Mesenchymal stem cell (in vitro differentiated cells and primary cell): ENCODE measurements at regions not wholly inside any gene's neighbourhood (a gene's known extent, or its start where the extent isn't known, plus 50 kb on each side); places are given as distances from the start of the nearest gene placed in this dataset.

Experiments used
- DNase-seq: peaks from one replicate; pipeline ENCODE4 v3.0.0-alpha.2; 2013
- H2AFZ ChIP-seq: one replicate; pipeline ENCODE4 v1.6.1; 2013; ENCODE audit warnings: low read depth, mild to moderate bottlenecking, control low read depth, inconsistent platforms, low read length, moderate library complexity
- H2AK5ac ChIP-seq: 2 replicates; pipeline ENCODE4 v1.6.1; 2013; ENCODE audit warnings: low read length, moderate library complexity, mild to moderate bottlenecking, inconsistent platforms; ENCODE audit not compliant: severe bottlenecking
- H2BK120ac ChIP-seq: one replicate; pipeline ENCODE4 v1.6.1; 2013; ENCODE audit warnings: low read depth, mild to moderate bottlenecking, inconsistent platforms, low read length, moderate library complexity
- H2BK12ac ChIP-seq, 2 experiments: one replicate each; pipeline ENCODE4 v1.6.1; 2013; ENCODE audit warnings: inconsistent platforms in 2 of 2, low read length in 2 of 2, mild to moderate bottlenecking in 2 of 2, moderate library complexity in 2 of 2, control low read depth in 1 of 2
- H2BK15ac ChIP-seq: one replicate; pipeline ENCODE4 v1.6.1; 2013; ENCODE audit warnings: mild to moderate bottlenecking, low read depth, inconsistent platforms; ENCODE audit not compliant: poor library complexity, severe bottlenecking
- H2BK5ac ChIP-seq: 2 replicates; pipeline ENCODE4 v1.6.1; 2013; ENCODE audit warnings: low read depth, mild to moderate bottlenecking, low read length, control low read depth, inconsistent platforms; ENCODE audit not compliant: poor library complexity, severe bottlenecking
- H3K14ac ChIP-seq, 2 experiments: one replicate each; pipeline ENCODE4 v1.6.1; 2013; ENCODE audit warnings: inconsistent platforms in 2 of 2, low read length in 2 of 2, control low read depth in 1 of 2, mild to moderate bottlenecking in 1 of 2, moderate library complexity in 1 of 2
- H3K18ac ChIP-seq, 2 experiments: one replicate each; pipeline ENCODE4 v1.6.1; 2013; ENCODE audit warnings: inconsistent platforms in 2 of 2, low read length in 2 of 2, control low read depth in 1 of 2, low read depth in 1 of 2, mild to moderate bottlenecking in 1 of 2
- H3K23ac ChIP-seq, 2 experiments: one replicate each; pipeline ENCODE4 v1.6.1; 2013; ENCODE audit warnings: inconsistent platforms in 2 of 2, low read length in 2 of 2, mild to moderate bottlenecking in 2 of 2, moderate library complexity in 2 of 2, control low read depth in 1 of 2
- H3K27ac ChIP-seq: 2 replicates; pipeline ENCODE4 v1.5.1; 2013; ENCODE audit warnings: mild to moderate bottlenecking, moderate library complexity, low read length, control low read depth, inconsistent platforms; ENCODE audit not compliant: poor library complexity, severe bottlenecking
- H3K27me3 ChIP-seq, 2 experiments: 2 replicates each; pipeline versions ENCODE4 v1.6.1 to v1.7.0; 2013; ENCODE audit warnings: low read length in 2 of 2, mild to moderate bottlenecking in 2 of 2, moderate library complexity in 2 of 2, control low read depth in 1 of 2, inconsistent platforms in 1 of 2; ENCODE audit not compliant: control insufficient read depth in 1 of 2, insufficient read depth in 1 of 2
- H3K36me3 ChIP-seq, 2 experiments: 2 replicates each; pipeline versions ENCODE4 v1.6.1 to v1.7.0; 2013; ENCODE audit warnings: low read length in 2 of 2, control low read depth in 1 of 2, inconsistent platforms in 1 of 2, low read depth in 1 of 2, mild to moderate bottlenecking in 1 of 2; ENCODE audit not compliant: insufficient read depth in 2 of 2, control insufficient read depth in 1 of 2
- H3K4ac ChIP-seq, 2 experiments: one replicate each; pipeline ENCODE4 v1.6.1; 2013; ENCODE audit warnings: inconsistent platforms in 2 of 2, low read length in 2 of 2, mild to moderate bottlenecking in 2 of 2, moderate library complexity in 2 of 2, control low read depth in 1 of 2, low read depth in 1 of 2
- H3K4me1 ChIP-seq: 2 replicates; pipeline ENCODE4 v1.6.1; 2013; ENCODE audit warnings: low read depth, low read length, control low read depth; ENCODE audit not compliant: control insufficient read depth, insufficient read depth
- H3K4me2 ChIP-seq: 2 replicates; pipeline ENCODE4 v1.6.1; 2013; ENCODE audit warnings: low read length, mild to moderate bottlenecking, inconsistent platforms; ENCODE audit not compliant: poor library complexity, severe bottlenecking
- H3K4me3 ChIP-seq, 2 experiments: 2 replicates each; pipeline versions ENCODE4 v1.5.1 to v1.7.0; 2013; ENCODE audit warnings: low read length in 2 of 2, mild to moderate bottlenecking in 2 of 2, control low read depth in 1 of 2, low read depth in 1 of 2; ENCODE audit not compliant: insufficient read depth in 1 of 2
- H3K79me1 ChIP-seq: replicated peaks from 2 replicates; pipeline ENCODE4 v1.6.1; 2013; ENCODE audit warnings: mild to moderate bottlenecking, control low read depth, low read length, inconsistent platforms; ENCODE audit not compliant: poor library complexity, severe bottlenecking
- H3K9ac ChIP-seq: 2 replicates; pipeline ENCODE4 v1.7.0; 2013; ENCODE audit warnings: mild to moderate bottlenecking, low read length, moderate library complexity
- H3K9me3 ChIP-seq: 2 replicates; pipeline ENCODE4 v1.7.0; 2013; ENCODE audit warnings: mild to moderate bottlenecking, low read length; ENCODE audit not compliant: control insufficient read depth
- H4K8ac ChIP-seq: one replicate; pipeline ENCODE4 v1.6.1; 2013; ENCODE audit warnings: inconsistent platforms, mild to moderate bottlenecking, low read length, moderate library complexity
- H4K91ac ChIP-seq: one replicate; pipeline ENCODE4 v1.6.1; 2013; ENCODE audit warnings: mild to moderate bottlenecking, low read length, inconsistent platforms
- WGBS: methylation state at CpG from one replicate; pipeline ENCODE4 v1.1.7; 2013; ENCODE audit warnings: mixed read lengths; 5-methylcytosine and 5-hydroxymethylcytosine counted together

- Histone ChIP-seq H3K23ac (no peak overlapping the region), H3K4ac (no peak overlapping the region), H3K4me2 (no peak overlapping the region), H2BK12ac (no peak overlapping the region), H3K27me3 (no peaks in the 10 kb centered on the region), H3K9me3 (peaks cover 4% of the 10 kb centered on the region), H3K18ac (no peak overlapping the region), H3K36me3 (no peaks in the 10 kb centered on the region), H3K79me1 (no peaks in the 10 kb centered on the region), H4K91ac (no peak overlapping the region), H2BK5ac (no peak overlapping the region), H3K14ac (no peak overlapping the region), H3K4me3 (no peak overlapping the region), H4K8ac (no peak overlapping the region), H3K4me1 (peaks cover 2% of the 10 kb centered on the region), H2BK120ac (no peak overlapping the region), H3K27ac (no peak overlapping the region), H2AFZ (no peak overlapping the region), H2BK15ac (no peak overlapping the region), H3K9ac (no peak overlapping the region), H2AK5ac (no peak overlapping the region)
- no peak for DNase-seq
- 83% methylated on average over 1 of the region's 1 CpG for WGBS
Measured at GRCh38 chr2:107385921-107386320, 440.8 kb upstream of the RGPD4 start.

GRCh38 chr2:107392241-107392704 lies 434.4 kb upstream of the RGPD4 start:
- H3K18ac ChIP-seq, result no peak overlapping the region
- H2BK120ac ChIP-seq, result no peak overlapping the region
- H3K9ac ChIP-seq, result no peak overlapping the region
- H3K4me2 ChIP-seq, result no peak overlapping the region
- no peaks in the 10 kb centered on the region for H3K4me1 ChIP-seq
- H3K4ac ChIP-seq, result no peak overlapping the region
- no peak overlapping the region for H2AK5ac ChIP-seq
- no peak for DNase-seq
- no peak overlapping the region for H3K14ac ChIP-seq
- no peak overlapping the region for H3K27ac ChIP-seq
- no peak overlapping the region for H2BK15ac ChIP-seq
- no peak overlapping the region for H4K8ac ChIP-seq
- no peak overlapping the region for H2BK12ac ChIP-seq
- no peaks in the 10 kb centered on the region for H3K27me3 ChIP-seq
- H4K91ac ChIP-seq, result no peak overlapping the region
- 89% methylated on average over 32 of the region's 32 CpGs for WGBS
- H2BK5ac ChIP-seq, result no peak overlapping the region
- peak overlapping the region; percentile 27 for H2AFZ ChIP-seq
- H3K9me3 ChIP-seq, result peaks cover 4% of the 10 kb centered on the region
- no peak overlapping the region for H3K4me3 ChIP-seq
- no peaks in the 10 kb centered on the region for H3K79me1 ChIP-seq
- H3K36me3 ChIP-seq, result no peaks in the 10 kb centered on the region
- no peak overlapping the region for H3K23ac ChIP-seq

GRCh38 chr2:107393516-107393915 lies 433.2 kb upstream of the RGPD4 start:
- Histone ChIP-seq H2BK15ac (no peak overlapping the region), H3K27me3 (no peaks in the 10 kb centered on the region), H4K91ac (no peak overlapping the region), H3K36me3 (no peaks in the 10 kb centered on the region), H2AK5ac (no peak overlapping the region), H3K18ac (no peak overlapping the region), H3K27ac (no peak overlapping the region), H3K79me1 (no peaks in the 10 kb centered on the region), H2BK5ac (no peak overlapping the region), H3K14ac (no peak overlapping the region), H2BK12ac (no peak overlapping the region), H3K9ac (no peak overlapping the region), H3K9me3 (no peaks in the 10 kb centered on the region), H2AFZ (no peak overlapping the region), H3K4ac (no peak overlapping the region), H3K4me1 (no peaks in the 10 kb centered on the region), H4K8ac (no peak overlapping the region), H3K4me3 (no peak overlapping the region), H2BK120ac (no peak overlapping the region), H3K4me2 (no peak overlapping the region), H3K23ac (no peak overlapping the region)
- no peak for DNase-seq

- H3K18ac ChIP-seq, result no peak overlapping the region
- H3K27me3 ChIP-seq, result no peaks in the 10 kb centered on the region
- H2BK12ac ChIP-seq, result no peak overlapping the region
- no peaks in the 10 kb centered on the region for H3K9me3 ChIP-seq
- H2AFZ ChIP-seq, result no peak overlapping the region
- H3K27ac ChIP-seq, result no peak overlapping the region
- no peak overlapping the region for H3K4me2 ChIP-seq
- H2BK15ac ChIP-seq, result no peak overlapping the region
- H2BK120ac ChIP-seq, result no peak overlapping the region
- WGBS, result no CpG with 5 or more reads among the region's 1 CpG
- H3K9ac ChIP-seq, result no peak overlapping the region
- no peak overlapping the region for H2BK5ac ChIP-seq
- no peak overlapping the region for H2AK5ac ChIP-seq
- H4K8ac ChIP-seq, result no peak overlapping the region
- H3K23ac ChIP-seq, result no peak overlapping the region
- no peaks in the 10 kb centered on the region for H3K36me3 ChIP-seq
- H3K4me1 ChIP-seq, result no peaks in the 10 kb centered on the region
- DNase-seq, result no peak
- no peak overlapping the region for H3K4ac ChIP-seq
- H3K4me3 ChIP-seq, result no peak overlapping the region
- H3K79me1 ChIP-seq, result no peaks in the 10 kb centered on the region
- no peak overlapping the region for H3K14ac ChIP-seq
- H4K91ac ChIP-seq, result no peak overlapping the region
Measured at GRCh38 chr2:107398683-107399082, 428.0 kb upstream of the RGPD4 start.
